HL-60/S4 (cell line): ENCODE measurements at regions not wholly inside any gene's neighbourhood (a gene's known extent, or its start where the extent isn't known, plus 50 kb on each side); places are given as distances from the start of the nearest gene placed in this dataset.
"Not testable (repeated sequence)": the region's sequence is repeated elsewhere in the genome, so short reads cannot be mapped to it uniquely, and the experiment has no call there.

Source experiments
- in situ Hi-C: fragments of 300-500 bp; cut with MboI; formaldehyde crosslinking; loops from 2 replicates; pipeline ENCODE4 v1.14.3; 2022; ENCODE audit warnings: low sequenced_read_pairs

DNA sequence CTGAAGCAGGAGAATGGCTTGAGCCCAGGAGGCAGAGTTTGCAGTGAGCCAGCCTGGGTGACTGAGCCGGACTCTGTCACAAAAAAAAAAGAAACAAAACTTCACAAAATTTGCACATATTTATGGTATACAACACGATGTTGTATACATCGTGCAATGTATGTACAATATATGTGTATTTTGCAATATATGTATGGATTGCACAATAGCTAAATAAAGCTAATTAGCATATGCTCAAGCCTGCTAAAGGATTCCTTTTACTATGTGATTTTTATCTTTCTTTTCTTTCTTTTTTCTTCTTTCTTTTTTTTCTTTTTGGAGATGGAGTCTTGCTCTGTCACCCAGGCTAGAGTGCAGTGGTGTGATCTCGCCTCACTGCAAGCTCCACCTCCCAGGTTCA is 368.0 kb upstream of the FAM98A start:
- in situ Hi-C loops: no loop called here

DNA sequence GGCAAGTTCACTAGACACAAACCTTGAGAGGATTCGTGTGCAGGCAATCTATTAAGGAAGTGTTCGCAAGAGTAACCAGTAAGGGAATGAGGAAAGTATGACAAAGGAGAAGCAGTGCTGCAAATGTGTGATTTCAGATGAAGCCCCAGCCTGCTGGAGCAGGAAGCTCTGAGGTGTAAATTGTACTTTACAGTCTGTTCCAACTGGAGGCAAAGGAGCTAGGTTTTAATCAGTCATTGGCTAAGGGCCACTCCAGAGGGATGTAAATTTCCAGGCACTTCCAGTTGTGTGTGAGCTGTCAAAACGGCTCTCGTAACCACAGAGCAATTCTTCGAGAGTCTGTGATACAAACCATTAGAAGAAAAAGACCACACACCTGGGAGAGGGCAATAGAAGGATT is 359.5 kb upstream of the FAM98A start:
- in situ Hi-C loops: no loop called here

DNA sequence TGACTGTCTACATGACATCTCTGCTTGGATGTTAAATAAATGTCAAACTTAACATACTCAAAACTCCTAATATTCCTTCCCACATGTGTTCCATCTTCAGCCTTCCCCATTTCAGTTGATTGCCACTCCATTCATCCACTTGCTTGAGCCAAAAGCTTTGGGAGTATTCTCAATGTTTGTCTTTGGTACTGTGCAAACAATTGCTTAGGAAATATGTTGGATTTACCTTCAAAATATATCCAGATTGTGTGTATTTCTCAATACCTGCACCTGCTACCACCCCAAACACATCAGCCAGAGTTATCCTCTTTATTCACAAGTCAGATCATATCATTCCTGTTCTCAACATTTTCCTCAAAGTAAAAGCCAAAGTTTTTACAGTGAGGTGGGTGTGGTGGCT is 350.3 kb upstream of the FAM98A start:
- in situ Hi-C loops: no loop called here

DNA sequence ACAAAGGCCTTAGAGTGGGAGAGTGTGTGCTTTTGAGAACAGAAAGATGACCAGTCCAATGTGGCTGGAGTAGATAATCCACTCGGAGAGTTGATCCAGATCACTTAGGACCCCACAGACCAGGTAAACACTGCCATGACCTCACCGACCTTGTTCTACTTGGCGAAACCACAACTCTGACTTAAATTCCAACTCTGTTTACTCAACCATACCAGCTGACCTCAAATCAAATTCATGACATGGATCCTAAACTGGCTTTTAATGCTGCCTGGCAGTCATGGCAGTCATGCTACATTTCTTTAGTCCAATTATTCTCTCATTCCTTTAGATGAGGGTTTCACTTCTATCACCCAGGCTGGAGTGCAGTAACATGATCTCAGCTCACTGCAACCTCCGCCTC is 347.1 kb upstream of the FAM98A start:
- in situ Hi-C loops: no loop called here

DNA sequence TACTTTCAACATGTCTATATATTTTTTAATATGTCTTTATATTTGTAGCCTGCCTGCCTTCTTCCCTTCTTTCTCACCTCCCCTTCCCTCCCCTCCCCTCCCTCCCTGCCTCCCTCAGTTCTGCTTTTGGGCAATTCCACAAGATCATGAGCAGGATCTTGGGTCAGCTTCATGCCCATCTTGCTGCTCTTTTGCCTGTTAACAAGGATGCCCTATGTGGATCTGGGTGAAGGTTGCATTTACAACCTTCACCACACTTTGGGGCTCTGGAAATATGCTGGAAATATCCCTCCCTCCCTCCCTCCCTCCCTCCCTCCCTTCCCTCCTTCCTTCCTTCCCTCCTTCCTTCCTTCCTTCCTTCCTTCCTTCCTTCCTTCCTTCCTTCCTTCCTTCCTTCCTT is 334.1 kb upstream of the FAM98A start:
- in situ Hi-C loops: no loop called here

DNA sequence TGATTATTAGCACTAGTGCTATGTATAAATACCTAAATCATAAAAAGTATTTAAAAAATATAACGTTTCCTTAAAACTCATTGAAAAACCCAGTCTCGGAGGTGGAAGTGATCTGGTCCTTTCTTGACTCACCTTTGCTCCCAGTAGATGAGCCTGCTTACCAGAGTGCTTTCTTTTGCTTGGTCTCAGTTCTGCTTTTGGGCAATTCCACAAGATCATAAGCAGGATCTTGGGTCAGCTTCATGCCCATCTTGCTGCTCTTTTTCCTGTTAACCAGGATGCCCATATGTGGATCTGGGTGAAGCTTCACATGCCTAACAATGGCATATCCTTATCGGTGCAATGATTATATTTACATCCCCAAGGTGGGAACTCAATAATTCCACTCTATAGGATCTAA is 332.1 kb upstream of the FAM98A start:
- in situ Hi-C loops: no loop called here

DNA sequence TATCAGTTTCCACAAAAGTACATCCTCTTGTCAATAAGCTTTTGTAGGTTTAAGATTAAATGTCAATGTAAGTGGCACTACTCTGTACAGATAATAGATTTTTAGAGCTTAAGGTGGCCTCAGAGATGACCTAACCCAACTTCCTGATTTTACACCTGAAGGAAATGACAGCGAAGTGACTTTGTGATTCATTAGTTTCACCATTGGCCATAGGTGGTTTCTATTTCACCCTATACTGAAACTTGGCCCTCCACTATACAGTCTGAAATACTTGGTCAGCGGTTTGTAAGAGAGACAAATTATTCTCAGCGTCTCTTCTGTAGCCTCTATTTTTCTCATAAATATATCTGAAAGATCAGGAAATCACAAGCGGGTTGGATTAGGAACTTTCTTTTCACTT is 330.4 kb upstream of the FAM98A start:
- in situ Hi-C loops: no loop called here

DNA sequence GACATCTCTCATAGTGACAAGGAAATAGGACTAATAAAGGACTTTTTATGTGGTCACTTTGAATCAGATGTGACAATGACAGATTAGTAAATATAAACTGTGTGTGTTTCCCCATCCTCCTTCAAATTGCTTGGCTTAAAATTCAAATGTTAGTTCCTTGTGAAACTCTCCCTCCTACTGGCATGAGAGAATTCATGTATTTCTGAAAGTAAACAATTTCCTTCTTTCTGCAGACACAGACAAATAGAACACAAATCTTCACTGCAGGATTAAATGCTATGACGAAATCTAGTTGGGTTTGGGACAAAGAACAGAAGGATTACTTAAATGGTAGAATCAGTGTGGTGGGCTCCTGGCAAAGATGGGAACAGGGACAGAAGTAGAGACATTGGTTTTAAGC is 328.7 kb upstream of the FAM98A start:
- in situ Hi-C loops: no loop called here

DNA sequence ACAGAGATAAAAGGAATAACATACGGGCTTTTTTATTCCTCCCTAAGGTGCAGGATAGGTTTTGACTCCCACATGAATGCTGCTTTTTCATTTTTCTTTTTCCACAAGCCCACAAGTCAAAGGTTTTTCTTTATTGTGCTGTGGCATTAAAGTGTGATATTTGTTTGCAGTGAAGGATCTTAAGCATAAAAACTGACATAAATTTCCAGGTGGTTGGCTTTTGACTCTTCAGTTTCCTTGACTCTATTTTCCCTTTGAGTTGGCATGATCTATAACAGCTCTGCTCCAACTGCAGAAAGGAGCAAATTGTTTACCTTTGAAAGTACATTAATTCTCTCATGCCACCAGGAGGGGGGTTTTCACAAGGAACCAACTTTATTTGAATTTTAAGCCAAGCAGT is 326.2 kb upstream of the FAM98A start:
- in situ Hi-C loops: no loop called here

DNA sequence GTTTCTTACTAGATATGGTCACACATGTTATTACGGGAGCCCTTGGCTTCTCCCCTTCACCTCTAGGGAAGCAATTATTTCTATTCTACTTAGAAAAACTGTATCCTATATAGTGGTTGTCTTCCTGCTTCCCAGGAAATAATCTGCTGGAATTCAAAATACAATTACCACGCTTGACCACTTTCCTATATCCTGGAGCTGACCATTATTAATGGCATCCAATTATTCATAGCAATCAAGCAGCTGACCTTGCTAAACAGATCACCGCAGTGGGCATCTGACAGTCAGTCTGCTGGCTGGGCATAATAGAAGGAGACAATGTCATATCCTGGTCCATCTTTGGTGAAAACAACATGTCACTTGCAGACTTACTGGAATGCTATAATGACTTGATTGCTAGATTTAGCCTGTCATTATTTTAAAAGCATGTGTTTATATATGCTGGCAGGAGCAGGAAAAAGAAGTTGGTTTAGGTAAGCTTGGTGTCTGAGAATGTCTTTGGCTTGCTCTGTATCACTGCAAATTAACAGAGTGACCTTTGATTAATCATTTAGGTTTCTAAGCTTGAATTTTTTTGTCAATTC is 325.6 kb upstream of the FAM98A start:
- in situ Hi-C loops: no loop called here

DNA sequence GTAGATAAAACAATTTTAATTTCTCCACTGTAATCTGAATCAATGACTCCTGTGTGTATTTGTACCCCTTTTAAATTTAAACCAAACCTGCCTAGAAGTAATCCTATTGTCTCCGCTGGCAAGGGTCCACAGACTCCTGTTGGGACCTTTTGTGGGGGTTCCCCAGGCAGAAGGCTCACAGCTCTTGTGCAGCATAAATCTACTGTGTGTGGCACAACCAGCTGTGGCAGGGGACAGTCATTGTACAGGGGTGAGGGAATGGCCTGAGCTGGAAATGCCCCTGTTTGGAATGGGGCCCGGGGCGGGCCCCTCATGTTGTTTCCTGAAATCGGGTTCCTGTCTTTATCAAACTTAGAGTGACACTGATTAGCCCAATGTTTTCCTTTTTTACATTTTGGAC is 318.2 kb upstream of the FAM98A start:
- in situ Hi-C loops: no loop called here

DNA sequence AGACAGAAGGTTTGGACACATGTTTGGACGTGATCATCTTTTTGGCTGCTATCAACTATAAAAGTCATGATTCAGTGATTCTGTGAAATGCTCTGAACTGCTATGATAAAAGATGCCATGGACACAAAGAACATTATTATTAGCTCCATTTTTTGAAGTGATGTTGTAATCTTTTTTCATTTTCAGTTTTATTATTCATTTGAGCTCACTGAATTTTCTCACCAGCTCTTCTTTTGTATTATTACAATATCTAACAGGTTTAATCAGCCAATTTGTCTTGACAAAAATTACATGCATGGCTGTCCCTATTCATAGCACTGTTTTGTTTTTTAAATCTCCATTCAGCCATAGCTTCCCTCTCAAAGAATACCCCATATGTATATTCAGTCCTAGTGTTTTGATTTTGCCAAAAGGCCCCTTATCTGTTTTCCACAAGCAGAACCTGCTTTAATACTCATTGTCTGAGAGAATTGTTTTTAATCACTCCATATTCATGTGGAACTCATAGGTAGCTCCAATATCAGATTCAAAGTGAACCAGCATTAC is 314.0 kb upstream of the FAM98A start:
- in situ Hi-C loops: no loop called here

DNA sequence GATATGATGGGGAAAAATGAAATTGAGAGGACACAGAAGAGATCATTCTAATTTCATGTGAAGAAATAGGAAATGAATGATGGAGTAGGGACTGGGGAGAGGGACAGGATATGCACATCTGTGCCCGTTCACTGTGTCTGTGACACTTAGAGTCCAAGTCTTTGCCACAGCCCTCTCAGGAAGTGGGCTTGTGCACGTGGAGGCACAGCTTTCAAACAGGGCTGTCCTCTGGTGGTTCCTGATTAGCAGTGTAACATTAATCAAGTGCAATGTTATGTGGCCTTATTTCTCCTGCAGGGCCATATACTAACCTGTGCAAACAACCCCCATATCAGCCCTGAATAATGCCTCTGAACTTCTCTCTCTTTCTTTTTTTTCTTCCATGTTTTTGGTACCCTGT is 312.2 kb upstream of the FAM98A start:
- in situ Hi-C loops: no loop called here

DNA sequence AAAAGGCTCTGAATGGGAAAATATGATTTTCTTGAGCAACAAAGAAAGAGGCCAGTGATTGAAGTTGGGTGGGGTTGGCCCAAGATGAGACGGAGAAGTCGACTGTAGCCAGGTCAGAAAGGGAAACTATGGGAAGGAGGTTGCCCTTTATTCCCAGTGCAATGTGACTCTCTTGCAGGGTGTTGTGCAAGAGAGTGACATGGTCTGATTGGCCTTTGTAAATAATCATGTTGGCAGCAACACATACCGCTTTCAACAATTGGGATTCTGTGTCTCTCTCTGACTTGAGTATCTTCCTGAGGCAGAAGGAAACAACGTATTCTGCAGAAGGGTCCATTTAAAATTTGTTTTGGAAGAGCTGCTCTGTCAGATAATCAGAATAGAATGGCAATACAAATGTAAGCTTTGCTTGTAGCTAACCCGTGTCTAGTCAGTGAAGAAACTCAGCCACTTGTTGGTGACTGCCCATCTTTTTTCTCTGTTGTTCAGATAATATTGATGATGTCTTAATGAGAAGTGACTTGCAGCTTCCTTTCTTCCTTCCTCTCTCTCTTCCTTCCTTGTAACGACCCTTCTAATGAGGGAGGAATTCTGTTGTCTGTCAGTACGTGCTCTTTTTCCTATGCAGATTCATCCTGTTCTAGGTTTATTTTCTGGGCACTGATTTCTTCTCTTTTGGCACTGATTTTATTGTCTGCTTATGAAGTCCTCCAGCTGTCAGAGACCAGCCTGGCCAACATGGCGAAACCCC is 311.0 kb upstream of the FAM98A start:
- in situ Hi-C loops: no loop called here

DNA sequence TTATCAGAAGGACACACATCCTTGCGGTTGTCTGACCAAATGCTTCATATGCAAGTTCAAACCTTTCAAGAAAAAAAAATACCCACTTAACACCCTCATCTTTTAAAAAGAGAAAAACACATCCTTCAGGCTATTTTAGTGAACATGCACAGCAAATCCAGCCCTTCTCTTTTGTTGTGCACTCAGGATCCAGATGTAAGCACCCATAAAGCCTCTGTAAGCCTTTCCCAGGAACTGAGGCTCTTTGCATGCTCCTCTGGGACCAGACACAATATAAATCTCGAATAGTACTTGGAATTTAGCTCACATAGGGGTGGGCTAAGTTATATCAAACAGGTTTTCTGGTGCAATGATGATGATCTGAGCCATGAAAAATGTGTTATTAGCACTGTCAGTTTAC is 308.8 kb upstream of the FAM98A start:
- in situ Hi-C loops: no loop called here

DNA sequence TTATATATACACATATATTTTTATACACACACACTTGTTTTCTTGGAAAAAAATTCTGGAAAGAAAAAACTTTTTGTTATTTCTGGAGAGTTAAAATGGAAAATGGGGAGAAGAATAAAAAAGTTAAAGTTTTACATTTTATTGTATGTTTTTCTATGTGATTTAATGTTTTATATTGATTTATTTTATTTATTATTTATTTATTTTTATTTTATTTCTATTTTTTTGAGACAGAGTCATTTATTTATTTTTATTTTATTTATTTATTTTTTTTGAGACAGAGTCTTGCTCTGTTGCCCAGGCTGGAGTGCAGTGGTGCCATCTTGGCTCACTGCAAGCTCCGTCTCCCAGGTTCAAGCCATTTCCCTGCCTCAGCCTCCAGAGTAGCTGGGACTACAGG is 307.0 kb upstream of the FAM98A start:
- in situ Hi-C loops: not testable (repeated sequence)

DNA sequence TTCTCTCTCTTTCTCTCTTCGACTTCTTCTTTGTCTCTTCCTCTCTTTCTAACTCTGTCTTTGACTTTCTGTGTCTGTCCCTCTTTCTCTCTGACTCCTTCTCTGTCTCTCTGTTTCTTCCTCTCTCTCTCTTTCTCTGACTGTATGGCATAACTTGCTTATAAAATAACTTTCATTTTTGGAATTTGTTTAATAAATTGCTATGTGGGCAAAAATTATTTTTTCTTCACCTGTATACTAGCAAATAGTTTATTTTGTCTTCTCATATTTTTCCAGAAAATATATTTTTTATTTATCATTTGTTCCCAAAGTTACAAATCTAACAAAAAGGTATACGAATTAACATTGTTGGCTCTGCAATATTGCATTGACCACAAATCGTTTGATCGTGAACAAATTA is 305.7 kb upstream of the FAM98A start:
- in situ Hi-C loops: no loop called here

DNA sequence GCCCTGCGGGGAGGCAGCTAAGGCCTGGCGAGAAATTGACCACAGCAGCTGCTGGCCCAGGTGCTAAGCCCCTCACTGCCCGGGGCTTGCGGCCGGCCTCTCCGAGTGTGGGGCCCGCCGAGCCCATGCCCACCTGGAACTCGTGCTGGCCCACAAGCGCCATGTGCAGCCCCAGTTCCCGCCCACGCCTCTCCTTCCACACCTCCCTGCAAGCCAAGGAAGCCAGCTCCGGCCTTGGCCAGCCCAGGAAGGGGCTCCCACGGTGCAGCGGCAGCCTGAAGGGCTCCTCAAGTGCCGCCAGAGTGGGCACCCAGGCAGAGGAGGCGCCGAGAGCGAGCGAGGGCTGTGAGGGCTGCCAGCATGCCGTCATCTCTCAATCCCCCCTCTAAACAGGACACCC is 304.6 kb upstream of the FAM98A start:
- in situ Hi-C loops: no loop called here

DNA sequence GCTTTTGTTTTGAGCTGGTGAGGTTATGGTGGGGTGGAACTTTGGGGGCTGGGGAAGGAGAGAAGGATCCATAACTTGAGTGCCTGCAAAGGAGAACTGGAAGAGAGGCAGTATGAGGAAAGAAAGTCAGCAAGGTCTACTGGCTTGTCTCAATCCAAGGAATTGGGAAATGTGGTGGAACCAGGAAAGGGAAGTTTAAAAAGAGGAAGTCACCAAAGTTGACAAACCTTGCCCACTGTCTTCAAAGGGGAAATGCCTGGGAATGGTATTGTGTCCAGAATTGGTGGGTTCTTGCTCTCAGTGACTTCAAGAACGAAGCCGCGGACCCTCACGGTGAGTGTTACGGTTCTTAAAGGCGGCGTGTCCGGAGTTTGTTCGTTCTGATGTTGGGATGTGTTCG is 304.1 kb upstream of the FAM98A start:
- in situ Hi-C loops: no loop called here

DNA sequence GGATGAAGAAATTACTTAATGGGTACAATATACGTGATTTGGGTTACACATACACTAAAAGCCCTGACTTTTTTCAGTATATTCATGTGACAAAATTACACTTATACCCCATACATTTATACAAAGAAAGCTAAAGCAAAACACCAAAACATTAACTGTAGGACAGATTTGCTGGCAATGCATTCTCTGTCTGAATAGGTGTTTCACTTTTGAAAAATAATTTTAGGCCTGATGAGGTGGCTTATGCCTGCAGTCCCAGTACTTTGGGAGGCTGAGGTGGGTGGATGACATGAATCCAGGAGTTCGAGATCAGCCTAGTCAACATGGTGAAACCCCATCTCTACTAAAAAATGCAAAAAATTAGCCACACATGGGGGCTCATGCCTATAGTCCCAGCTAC is 301.5 kb upstream of the FAM98A start:
- in situ Hi-C loops: no loop called here

DNA sequence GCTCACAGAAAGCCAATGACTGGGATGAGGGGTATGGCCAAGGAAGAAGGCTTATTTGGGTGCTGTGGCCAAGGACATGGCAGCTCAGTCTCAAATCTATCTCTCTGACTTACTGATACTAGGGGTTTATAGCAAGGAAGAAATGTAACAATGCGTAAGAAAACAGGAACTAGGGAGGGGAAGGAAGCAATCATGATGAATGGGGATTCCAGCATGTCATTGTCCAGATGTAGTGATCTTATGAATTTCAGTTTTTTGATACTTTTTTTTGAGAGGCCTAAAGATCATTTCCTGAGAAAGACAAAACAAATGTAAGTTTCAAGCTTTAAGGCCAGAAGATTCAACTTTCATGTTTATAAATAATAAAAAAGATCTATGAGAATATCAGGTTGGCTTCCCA is 298.6 kb upstream of the FAM98A start:
- in situ Hi-C loops: no loop called here

DNA sequence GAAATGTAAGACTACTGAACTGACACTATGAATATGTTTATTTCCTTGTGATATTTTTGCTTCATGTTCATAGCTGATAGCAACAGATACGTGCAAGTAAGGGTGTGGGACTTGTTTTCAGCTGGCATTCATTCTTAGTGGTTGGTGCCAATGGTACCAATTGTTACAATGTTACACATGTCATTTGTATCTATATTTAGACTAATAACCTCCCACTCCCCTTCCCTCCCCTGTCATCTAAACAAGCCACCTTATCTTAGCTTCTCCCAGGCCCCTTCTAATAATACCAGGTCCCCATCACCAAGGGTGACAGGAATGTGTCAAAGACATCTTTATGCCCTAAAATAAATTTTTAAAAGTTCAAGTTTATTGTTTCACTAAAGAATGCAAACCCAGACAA is 294.7 kb upstream of the FAM98A start:
- in situ Hi-C loops: no loop called here

DNA sequence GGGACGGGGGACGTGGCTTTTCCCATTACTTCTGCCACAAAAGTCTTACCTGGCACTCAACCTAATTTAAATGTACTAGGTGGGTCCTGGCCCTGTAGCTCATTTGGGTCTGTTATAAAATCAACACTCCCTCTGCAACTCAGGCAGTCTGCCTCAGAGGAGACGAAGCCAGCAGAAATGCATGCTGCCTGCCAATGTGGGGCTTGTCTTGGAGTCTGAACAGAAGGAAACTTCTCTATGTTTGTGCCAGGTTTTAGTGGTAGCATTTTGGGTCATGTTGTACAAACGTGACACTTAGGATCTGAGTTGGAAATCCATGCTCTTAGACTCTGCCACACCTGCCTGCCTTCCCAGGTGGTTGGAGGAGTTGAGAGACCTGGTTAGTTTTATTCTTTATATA is 292.5 kb upstream of the FAM98A start:
- in situ Hi-C loops: no loop called here
